ENCODE measurements at regions not wholly inside any gene's neighbourhood (a gene's known extent, or its start where the extent isn't known, plus 50 kb on each side); places are given as distances from the start of the nearest gene placed in this dataset.

GRCh38 chr1:244970236-244970743, 105.9 kb upstream of the HNRNPU start:
- dilution Hi-C loops (cut with MboI; ENCODE audit: extremely low pct_ligation_motif_present, low sequenced_read_pairs) = no loop called here
- ChIA-PET CTCF (interaction anchor here (0.8 to 5.5 kb wide), 5 partner anchors 12 to 121 kb away, joined by 3 to 41 read pairs (median 5); partner anchors contain the start of gene HNRNPU), POLR2A (interaction anchor here (0.6 to 1.6 kb wide), 3 partner anchors 107 to 908 kb away, joined by 3 to 4 read pairs (median 3); no protein-coding TSS in a partner anchor)
- DNase-seq (ENCODE audit: low read depth, low spot score) (peak; percentile 83), FAIRE-seq (no peak)
- no peaks in the 10 kb centered on the region for H3K9me1 ChIP-seq (replicated peaks; ENCODE audit: control insufficient read depth, extremely low read depth, insufficient read depth, low read length)
- H3K9me3 ChIP-seq (replicated peaks; ENCODE audit: control insufficient read depth, insufficient read depth, low read length) = no peaks in the 10 kb centered on the region
- peaks cover 4% of the 10 kb centered on the region for H3K79me2 ChIP-seq (ENCODE audit: control insufficient read depth, insufficient read depth, low read length)
- peak overlapping the region; percentile 44 to 86 (median 66) for H3K4me3 ChIP-seq (replicated peaks in 1 of 3; ENCODE audit: insufficient read depth in 1 of 3, low read depth in 1 of 3, low read length in 3 of 3)
- H3K4me1 ChIP-seq (ENCODE audit: control insufficient read depth, extremely low read depth, insufficient read depth, low read length) = peaks cover 18% of the 10 kb centered on the region
- peak overlapping the region; percentile 100 for H3K9ac ChIP-seq (replicated peaks; ENCODE audit: extremely low read depth, insufficient read depth, low read length)
- H3K27me3 ChIP-seq (ENCODE audit: control insufficient read depth in 2 of 2, insufficient read depth in 2 of 2, low read length in 2 of 2) = no peaks in the 10 kb centered on the region
- H2AFZ ChIP-seq (ENCODE audit: low read depth, low read length) = peak overlapping the region; percentile 28
- no TSS peak for BruUV-seq (replicated peaks)
- intact Hi-C loops (cut with micrococcal nuclease) = loop anchor here (1.0 to 2.0 kb wide), 8 partner anchors 51 to 517 kb away; partner anchors contain the start of genes COX20 and HNRNPU
- no peaks in the 10 kb centered on the region for H4K20me1 ChIP-seq (replicated peaks; ENCODE audit: control insufficient read depth, extremely low read depth, insufficient read depth, low read length)
- peak overlapping the region; percentile 94 for H3K4me2 ChIP-seq (ENCODE audit: insufficient read depth, low read length)
- TF ChIP-seq JUN (IDR thresholded peaks at IDR 0.05; ENCODE audit: borderline replicate concordance, insufficient read depth, insufficient read length, low read depth) (no peak), CTCF (IDR thresholded peaks at IDR 0.05; ENCODE audit: extremely low read depth in 1 of 2, insufficient read depth in 1 of 2, low read depth in 1 of 2, low read length in 2 of 2) (no peak), POLR2A (IDR thresholded peaks at IDR 0.05; ENCODE audit: low read depth, low read length) (peak; percentile 12), POLR2AphosphoS5 (IDR thresholded peaks at IDR 0.05; ENCODE audit: insufficient read depth, low read depth, low read length) (peak; percentile 79), GATA2 (IDR thresholded peaks at IDR 0.05; ENCODE audit: insufficient read depth, insufficient read length, low read depth, low read length) (peak; percentile 18), FOS (IDR thresholded peaks at IDR 0.05; ENCODE audit: borderline replicate concordance, insufficient read depth, low read length) (no peak), MYC (IDR thresholded peaks at IDR 0.05; ENCODE audit: low read depth, low read length) (no peak), EZH2 (IDR thresholded peaks at IDR 0.05; ENCODE audit: borderline replicate concordance, low read depth, low read length, severe bottlenecking) (no peak)
- TF ChIP-seq, protein P1, sequence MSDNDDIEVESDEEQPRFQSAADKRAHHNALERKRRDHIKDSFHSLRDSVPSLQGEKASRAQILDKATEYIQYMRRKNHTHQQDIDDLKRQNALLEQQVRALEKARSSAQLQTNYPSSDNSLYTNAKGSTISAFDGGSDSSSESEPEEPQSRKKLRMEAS (IDR thresholded peaks at IDR 0.05; ENCODE audit: insufficient read depth, insufficient read length) = no peak
- H3K36me3 ChIP-seq (ENCODE audit: control insufficient read depth in 2 of 2, extremely low read depth in 1 of 2, insufficient read depth in 2 of 2, low read length in 2 of 2) = no peaks in the 10 kb centered on the region
- peak overlapping the region; percentile 99 for H3K27ac ChIP-seq (ENCODE audit: insufficient read depth, low read depth, low read length)
